ENCODE measurements at regions not wholly inside any gene's neighbourhood (a gene's known extent, or its start where the extent isn't known, plus 50 kb on each side); places are given as distances from the start of the nearest gene placed in this dataset.

- no peak for TF ChIP-seq CTCF (IDR thresholded peaks at IDR 0.05; ENCODE audit: borderline replicate concordance, extremely low read depth, low read length, poor library complexity, severe bottlenecking)
- TF ChIP-seq EZH2 (IDR thresholded peaks at IDR 0.05; ENCODE audit: borderline replicate concordance, low read depth, low read length, severe bottlenecking) = no peak
Measured at GRCh38 chr3:189488241-189488767, 142.9 kb upstream of the TP63 start.

All from DND-41 (cell line).